Uterus (tissue), 3 donors: ENCODE measurements at regions not wholly inside any gene's neighbourhood (a gene's known extent, or its start where the extent isn't known, plus 50 kb on each side); places are given as distances from the start of the nearest gene placed in this dataset.

Experiments used
- DNase-seq, 2 donors: peaks; one replicate each; pipeline ENCODE4 v3.0.0-alpha.2; 2019 to 2020
- H3K27ac ChIP-seq, 2 donors: fragments of 200-600 bp; sonication (generic); 1 replicate in 1 of 2; 2 replicates in 1 of 2; pipeline ENCODE4 v1.5.1; 2016 to 2018
- H3K27me3 ChIP-seq, 2 donors: fragments of 200-600 bp; sonication (generic); one replicate each; pipeline ENCODE4 v1.5.1; 2018 to 2019; ENCODE audit warnings: control low read depth in 1 of 2
- H3K36me3 ChIP-seq, 2 donors: fragments of 200-600 bp; sonication (generic); one replicate each; pipeline ENCODE4 v1.5.1; 2019; ENCODE audit warnings: control low read depth in 1 of 2
- H3K4me1 ChIP-seq, 2 donors: fragments of 200-600 bp; sonication (generic); one replicate each; pipeline ENCODE4 v1.5.1; 2018 to 2019; ENCODE audit warnings: control low read depth in 1 of 2
- H3K4me3 ChIP-seq, 2 donors: fragments of 200-600 bp; sonication (generic); 1 replicate in 1 of 2; 2 replicates in 1 of 2; pipeline ENCODE4 v1.5.1; 2018 to 2019; ENCODE audit warnings: mild to moderate bottlenecking in 1 of 2
- H3K9me3 ChIP-seq, 2 donors: fragments of 200-600 bp; sonication (generic); one replicate each; pipeline ENCODE4 v1.5.1; 2019; ENCODE audit warnings: control low read depth in 1 of 2
- POLR2A ChIP-seq, 2 donors: fragments of 450-650 bp; IDR thresholded peaks; one replicate each; pipeline ENCODE4 v1.6.1; 2016; ENCODE audit warnings: antibody characterized with exemption in 2 of 2, mild to moderate bottlenecking in 1 of 2, moderate library complexity in 1 of 2
- intact Hi-C: fragments of 100-400 bp; cut with DNase I; formaldehyde crosslinking; loops from one replicate; pipeline ENCODE4 v1.15.1; 2023; ENCODE audit warnings: low total_unique reads
- TF ChIP-seq, protein P1 (sequence below), 4 experiments: fragments of 200-600 bp in 2 of 4; fragments of 450-650 bp in 2 of 4; sonication (generic) in 2 of 4; IDR thresholded peaks; one replicate each; pipeline ENCODE4 v1.5.1; 2016 to 2019; ENCODE audit warnings: antibody characterized with exemption in 4 of 4, mild to moderate bottlenecking in 2 of 4, moderate library complexity in 1 of 4
- donor health status: DM: yes; HTN: yes; CAD: no.

DNA sequence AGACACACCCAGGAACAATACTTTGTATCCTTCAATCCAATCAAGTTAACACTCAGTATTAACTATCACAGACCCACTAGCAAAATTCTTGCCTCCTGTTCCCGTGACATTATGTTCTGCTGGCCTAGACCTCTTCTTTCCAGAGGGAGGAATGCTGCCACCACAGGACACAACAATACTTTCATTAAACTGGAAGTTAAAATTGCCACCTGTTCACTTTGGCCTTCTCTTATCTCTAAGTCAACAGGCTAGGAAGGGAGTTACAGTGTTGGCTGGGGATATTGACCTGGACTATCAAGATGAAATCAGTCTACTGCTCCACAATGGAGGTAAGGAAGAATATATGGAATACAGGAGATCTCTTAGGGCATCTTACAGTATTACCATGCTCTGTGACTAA lies 1000.4 kb upstream of the GBE1 start:
- no peak overlapping the region for H3K4me3 ChIP-seq

DNA sequence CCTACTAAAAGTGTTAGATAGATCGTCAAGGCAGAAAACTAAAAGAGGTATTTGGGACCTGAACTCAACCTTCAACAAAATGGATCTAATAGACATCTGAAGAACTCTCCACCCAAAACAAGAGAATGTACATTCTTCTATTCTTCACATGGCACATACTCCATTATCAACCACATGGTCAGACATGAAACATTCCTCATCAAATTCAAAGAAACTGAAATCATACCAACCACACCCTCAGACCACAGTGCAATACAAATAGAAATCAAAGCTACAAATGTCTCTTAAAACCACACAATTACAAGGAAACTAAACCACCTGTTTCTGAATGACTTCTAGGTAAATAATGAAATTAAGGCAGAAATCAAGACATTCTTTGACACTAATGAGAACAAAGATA lies 984.1 kb upstream of the GBE1 start:
- no peaks in the 10 kb centered on the region for H3K36me3 ChIP-seq
- H3K9me3 ChIP-seq, result no peaks in the 10 kb centered on the region
- no peak for TF ChIP-seq POLR2A (IDR thresholded peaks at IDR 0.05)
- TF ChIP-seq, protein P1, sequence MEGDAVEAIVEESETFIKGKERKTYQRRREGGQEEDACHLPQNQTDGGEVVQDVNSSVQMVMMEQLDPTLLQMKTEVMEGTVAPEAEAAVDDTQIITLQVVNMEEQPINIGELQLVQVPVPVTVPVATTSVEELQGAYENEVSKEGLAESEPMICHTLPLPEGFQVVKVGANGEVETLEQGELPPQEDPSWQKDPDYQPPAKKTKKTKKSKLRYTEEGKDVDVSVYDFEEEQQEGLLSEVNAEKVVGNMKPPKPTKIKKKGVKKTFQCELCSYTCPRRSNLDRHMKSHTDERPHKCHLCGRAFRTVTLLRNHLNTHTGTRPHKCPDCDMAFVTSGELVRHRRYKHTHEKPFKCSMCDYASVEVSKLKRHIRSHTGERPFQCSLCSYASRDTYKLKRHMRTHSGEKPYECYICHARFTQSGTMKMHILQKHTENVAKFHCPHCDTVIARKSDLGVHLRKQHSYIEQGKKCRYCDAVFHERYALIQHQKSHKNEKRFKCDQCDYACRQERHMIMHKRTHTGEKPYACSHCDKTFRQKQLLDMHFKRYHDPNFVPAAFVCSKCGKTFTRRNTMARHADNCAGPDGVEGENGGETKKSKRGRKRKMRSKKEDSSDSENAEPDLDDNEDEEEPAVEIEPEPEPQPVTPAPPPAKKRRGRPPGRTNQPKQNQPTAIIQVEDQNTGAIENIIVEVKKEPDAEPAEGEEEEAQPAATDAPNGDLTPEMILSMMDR (IDR thresholded peaks at IDR 0.05), result no peak
- H3K4me3 ChIP-seq, result no peak overlapping the region
- intact Hi-C loops, result no loop called here
- no peak overlapping the region for H3K27ac ChIP-seq
- no peaks in the 10 kb centered on the region for H3K27me3 ChIP-seq
- H3K4me1 ChIP-seq, result no peaks in the 10 kb centered on the region
- no peak for DNase-seq

More for the DNA sequence above, 1000.4 kb upstream of the GBE1 start:
- Histone ChIP-seq H3K27me3 (no peaks in the 10 kb centered on the region), H3K9me3 (no peaks in the 10 kb centered on the region), H3K27ac (no peak overlapping the region), H3K4me1 (no peaks in the 10 kb centered on the region), H3K36me3 (no peaks in the 10 kb centered on the region)
- no peak for DNase-seq
- no peak for TF ChIP-seq POLR2A (IDR thresholded peaks at IDR 0.05)
- TF ChIP-seq, protein P1 (IDR thresholded peaks at IDR 0.05), result no peak
- intact Hi-C loops, result no loop called here

DNA sequence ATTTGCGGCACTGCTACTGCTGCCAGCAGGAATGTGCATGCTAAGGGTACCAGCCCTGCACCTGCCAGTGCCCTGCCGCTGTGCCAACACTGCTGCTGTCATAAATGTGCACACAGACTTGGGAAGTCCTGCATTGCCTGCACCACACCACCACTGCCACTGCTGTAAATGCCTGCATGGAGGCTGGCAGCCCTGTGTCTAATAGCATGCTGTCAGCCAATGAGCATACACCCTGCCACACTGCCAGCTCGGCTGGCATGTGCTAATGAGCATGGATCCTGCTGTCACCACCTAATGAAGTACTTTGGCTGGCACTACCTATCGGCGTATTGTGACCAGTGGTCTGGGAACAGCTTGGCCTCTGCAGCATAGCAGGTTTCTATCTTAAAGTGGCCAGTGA lies 981.8 kb upstream of the GBE1 start:
- intact Hi-C loops, result no loop called here
- H3K27me3 ChIP-seq, result no peaks in the 10 kb centered on the region
- no peaks in the 10 kb centered on the region for H3K9me3 ChIP-seq
- no peak for TF ChIP-seq POLR2A (IDR thresholded peaks at IDR 0.05)
- TF ChIP-seq, protein P1 (IDR thresholded peaks at IDR 0.05), result no peak
- no peak overlapping the region for H3K4me3 ChIP-seq
- H3K4me1 ChIP-seq, result no peaks in the 10 kb centered on the region
- H3K36me3 ChIP-seq, result no peaks in the 10 kb centered on the region
- no peak overlapping the region for H3K27ac ChIP-seq
- DNase-seq, result no peak

DNA sequence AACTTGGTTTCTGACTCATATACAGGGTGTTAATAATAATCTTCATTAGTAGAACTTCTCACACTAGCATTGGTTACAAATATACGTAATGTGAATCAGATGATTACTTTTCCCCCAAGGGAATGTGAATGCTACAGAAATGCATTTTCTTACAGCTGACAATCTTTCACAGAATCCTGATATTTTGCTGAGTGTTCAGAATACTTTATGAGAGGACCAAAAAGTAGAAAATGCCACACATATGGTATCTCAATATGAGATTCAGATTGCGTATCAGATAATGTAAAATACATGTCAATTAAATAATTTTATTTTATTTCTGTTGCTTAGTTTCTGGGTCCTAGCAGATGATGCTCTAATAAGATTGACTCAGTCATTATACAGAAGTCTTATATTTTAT lies 979.9 kb upstream of the GBE1 start:
- Histone ChIP-seq H3K4me1 (no peaks in the 10 kb centered on the region), H3K36me3 (no peaks in the 10 kb centered on the region), H3K4me3 (no peak overlapping the region), H3K9me3 (no peaks in the 10 kb centered on the region), H3K27me3 (no peaks in the 10 kb centered on the region), H3K27ac (no peak overlapping the region)
- intact Hi-C loops, result no loop called here
- DNase-seq, result no peak
- no peak for TF ChIP-seq POLR2A (IDR thresholded peaks at IDR 0.05)
- TF ChIP-seq, protein P1 (IDR thresholded peaks at IDR 0.05), result no peak

DNA sequence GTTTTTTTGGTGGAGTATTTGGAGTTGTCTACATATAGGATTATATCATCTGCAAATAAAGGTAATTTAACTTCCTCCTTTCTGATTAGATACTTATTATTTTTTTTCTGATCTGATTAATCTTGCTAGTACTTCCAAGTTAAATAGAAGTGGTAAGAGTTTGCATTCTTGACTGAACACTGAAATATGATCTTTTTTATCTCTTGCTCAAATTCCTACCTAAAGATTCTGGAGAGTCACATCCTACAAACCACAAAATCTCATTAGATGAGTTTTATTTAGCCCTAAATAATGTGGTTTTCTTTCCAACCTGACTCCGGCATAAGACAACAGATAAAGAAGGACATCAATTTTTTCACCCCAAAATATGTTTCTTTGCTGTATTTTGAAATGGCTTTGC lies 977.9 kb upstream of the GBE1 start:
- Histone ChIP-seq H3K27ac (no peak overlapping the region), H3K36me3 (no peaks in the 10 kb centered on the region), H3K4me1 (no peaks in the 10 kb centered on the region), H3K9me3 (no peaks in the 10 kb centered on the region), H3K4me3 (no peak overlapping the region), H3K27me3 (no peaks in the 10 kb centered on the region)
- intact Hi-C loops, result no loop called here
- no peak for DNase-seq
- TF ChIP-seq POLR2A (IDR thresholded peaks at IDR 0.05), result no peak
- TF ChIP-seq, protein P1 (IDR thresholded peaks at IDR 0.05), result no peak
